ENCODE measurements at regions not wholly inside any gene's neighbourhood (a gene's known extent, or its start where the extent isn't known, plus 50 kb on each side); places are given as distances from the start of the nearest gene placed in this dataset.
A peak's percentile ranks its signal among the peaks of the same experiment; 100 is the strongest.
"Not testable (repeated sequence)": the region's sequence is repeated elsewhere in the genome, so short reads cannot be mapped to it uniquely, and the experiment has no call there.

- no peak for DNase-seq
Observed at GRCh38 chr14:106522990-106523389, 996.6 kb downstream of the TMEM121 start.

GRCh38 chr14:106528717-106529116 is 1002.3 kb downstream of the TMEM121 start:
- no peak for DNase-seq

DNA sequence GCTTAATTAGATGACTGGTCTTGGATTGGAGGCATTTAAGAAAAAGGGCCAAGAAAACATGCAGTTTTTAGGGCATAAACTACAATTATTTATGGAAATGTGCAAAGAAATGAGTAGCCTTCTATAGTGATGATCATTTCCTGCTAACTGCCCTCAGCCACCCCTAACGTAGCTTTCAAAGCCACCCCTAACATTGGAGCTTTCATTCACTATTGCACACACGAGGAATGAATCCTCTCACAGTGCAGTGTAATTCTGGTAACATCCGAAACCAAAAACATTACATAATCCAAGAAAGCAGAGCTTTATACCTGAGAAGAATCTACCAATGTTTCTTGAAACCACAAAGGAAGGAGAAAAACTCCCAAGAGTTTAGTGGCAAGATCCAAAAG is 1003.6 kb downstream of the TMEM121 start:
- DNase-seq, result no peak

GRCh38 chr14:106530423-106531107 is 1004.2 kb downstream of the TMEM121 start:
- peak; percentile 72 for DNase-seq

- not testable (repeated sequence) for DNase-seq
Observed at GRCh38 chr14:106537597-106537996, 1011.2 kb downstream of the TMEM121 start.

GRCh38 chr14:106538201-106538600 is 1011.8 kb downstream of the TMEM121 start:
- no peak for DNase-seq

GRCh38 chr14:106547735-106548434 is 1021.5 kb downstream of the TMEM121 start:
- no peak for DNase-seq

DNA sequence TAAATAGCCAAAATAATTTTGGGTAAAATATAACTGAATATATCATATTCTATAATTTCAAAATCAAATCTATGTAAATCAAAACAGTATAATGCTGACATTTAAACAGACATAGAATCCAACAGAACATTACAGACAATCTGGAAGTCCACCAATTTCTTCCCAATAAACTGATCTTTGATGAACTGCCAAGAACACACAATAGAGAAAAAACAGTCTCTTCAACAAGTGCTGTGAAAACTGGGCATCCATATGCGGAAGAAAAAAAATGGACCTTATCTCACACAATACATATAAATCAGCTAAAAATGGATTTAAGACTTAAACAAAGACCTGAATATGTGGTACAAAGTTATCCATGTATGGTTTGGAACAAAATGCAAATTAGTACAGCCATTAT is 1022.7 kb downstream of the TMEM121 start:
- no peak for DNase-seq

DNA sequence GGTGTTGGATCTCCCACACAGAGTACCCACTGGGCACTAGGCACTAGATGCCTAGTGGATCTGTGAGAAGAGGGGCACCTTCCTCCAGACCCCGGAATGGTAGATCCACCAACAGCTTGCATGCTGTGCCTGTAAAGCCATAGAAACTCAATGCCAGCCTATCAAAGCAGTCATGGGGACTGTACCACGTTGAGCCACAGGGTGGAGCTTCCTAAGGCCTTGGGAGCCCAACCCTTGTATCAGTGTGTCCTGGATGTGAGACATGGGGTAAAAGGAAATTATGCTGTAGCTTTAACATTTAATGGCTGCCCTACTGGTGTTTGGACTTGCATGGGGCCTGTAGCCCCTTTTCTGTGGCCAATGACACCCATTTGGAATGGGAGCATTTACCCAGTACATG is 1024.9 kb downstream of the TMEM121 start:
- no peak for DNase-seq

- not testable (repeated sequence) for DNase-seq
Observed at GRCh38 chr14:106556211-106556610, 1029.8 kb downstream of the TMEM121 start.

DNA sequence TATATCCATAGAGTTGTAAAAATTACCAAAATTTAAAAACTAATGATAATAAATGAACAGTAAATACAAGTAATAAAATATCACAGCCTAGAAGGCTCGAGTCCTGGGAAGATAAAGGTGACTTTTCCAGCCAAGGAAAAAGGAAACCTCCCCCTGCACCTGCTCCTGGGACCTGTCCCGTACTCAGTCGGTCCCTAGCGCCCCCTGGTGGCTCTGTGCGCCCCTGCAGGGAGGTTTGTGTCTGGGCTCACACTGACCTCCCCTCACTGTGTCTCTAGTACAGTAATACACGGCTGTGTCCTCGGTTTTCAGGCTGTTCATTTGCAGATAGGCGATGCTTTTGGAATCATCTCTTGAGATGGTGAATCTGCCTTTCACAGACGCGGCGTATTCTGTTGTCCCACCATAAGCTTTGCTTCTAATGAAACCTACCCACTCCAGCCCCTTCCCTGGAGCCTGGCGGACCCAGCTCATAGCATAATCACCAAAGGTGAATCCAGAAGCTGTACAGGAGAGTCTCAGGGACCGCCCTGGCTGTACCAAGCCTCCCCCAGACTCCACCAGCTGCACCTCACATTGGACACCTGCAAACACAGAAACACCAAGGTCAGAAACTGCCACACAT is 1030.4 kb downstream of the TMEM121 start:
- peak; percentile 96 for DNase-seq

- no peak for DNase-seq
Observed at GRCh38 chr14:106562451-106562850, 1036.1 kb downstream of the TMEM121 start.

DNA sequence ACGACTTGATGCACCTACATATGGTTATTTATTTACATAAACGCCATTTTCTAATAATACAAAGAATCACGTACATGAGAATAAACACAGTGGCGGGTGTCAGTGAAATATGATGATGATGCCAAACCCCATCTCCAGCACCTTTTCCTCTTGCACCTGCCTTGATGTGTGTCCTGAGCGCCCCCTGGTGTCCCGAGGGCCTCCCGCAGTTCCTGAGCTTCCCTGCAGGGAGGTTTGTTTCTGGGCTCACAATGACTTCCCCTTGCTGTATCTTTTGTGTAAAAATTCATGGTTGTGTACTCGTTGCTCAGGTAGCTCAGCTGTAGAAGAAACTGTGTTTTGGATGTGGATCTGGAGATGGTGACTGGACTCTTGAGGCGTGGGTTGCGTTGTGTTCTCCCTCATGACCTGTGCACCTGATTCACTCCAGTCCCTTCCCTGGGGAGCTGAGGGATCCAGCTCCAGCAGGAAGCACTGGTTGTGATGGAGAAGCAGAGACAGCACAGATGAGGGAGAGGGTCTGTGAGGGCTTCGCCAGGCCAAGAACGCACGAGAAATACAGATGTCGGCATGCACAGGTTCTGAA is 1037.8 kb downstream of the TMEM121 start:
- DNase-seq, result peak; percentile 79

GRCh38 chr14:106578481-106578880 is 1052.1 kb downstream of the TMEM121 start:
- DNase-seq, result no peak

- DNase-seq, result no peak
Observed at GRCh38 chr14:106579084-106579483, 1052.7 kb downstream of the TMEM121 start.

- DNase-seq, result no peak
Observed at GRCh38 chr14:106585692-106586091, 1059.3 kb downstream of the TMEM121 start.

GRCh38 chr14:106586098-106586704 is 1059.8 kb downstream of the TMEM121 start:
- DNase-seq, result peak; percentile 90

DNA sequence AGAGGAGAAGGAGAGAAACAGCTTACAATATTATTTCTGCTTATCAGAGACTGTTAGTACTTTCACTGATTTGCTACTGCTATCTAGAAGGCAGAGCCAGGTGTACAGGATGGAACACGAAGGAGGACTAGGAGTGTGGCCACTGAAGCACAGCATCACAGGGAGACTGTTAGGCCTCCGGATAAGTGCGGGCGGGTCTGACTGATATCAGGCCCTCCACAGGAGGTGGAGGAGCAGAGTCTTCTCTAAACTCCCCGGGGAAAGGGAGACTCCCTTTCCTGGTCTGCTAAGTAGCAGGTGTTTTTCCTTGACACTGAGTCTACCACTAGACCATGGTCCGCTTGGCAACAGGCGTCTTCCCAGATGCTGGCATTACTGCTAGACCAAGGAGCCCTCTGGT is 1065.2 kb downstream of the TMEM121 start:
- DNase-seq, result not testable (repeated sequence)

DNA sequence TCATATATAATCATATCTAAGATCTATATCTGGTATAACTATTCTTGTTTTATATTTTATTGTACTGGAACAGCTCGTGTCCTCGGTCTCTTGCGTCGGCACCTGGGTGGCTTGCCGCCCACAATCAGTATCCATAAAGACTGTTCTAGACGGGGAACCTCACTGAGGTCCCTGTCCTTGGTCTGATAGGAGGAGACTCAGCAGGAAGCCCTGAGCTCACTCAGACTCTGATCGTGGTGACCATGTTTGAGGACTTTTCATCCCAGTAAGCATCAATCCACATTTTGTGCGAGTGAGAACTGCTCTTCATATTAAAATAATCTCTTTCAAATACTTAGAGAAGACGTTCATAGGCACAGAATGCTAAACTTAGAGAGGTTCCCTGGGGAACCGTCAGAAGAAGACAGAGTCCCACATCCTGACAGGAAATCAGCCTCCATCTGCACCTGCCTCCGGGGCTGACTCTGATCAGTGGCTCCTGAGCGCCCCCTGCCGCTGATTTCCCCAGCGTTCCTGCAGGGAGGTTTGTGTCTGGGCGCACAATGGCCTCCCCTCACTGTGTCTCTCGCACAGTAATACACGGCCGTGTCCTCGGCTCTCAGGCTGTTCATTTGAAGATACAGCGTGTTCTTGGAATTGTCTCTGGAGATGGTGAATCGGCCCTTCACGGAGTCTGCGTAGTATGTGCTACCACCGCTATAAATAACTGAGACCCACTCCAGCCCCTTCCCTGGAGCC is 1065.9 kb downstream of the TMEM121 start:
- peak; percentile 96 for DNase-seq

DNA sequence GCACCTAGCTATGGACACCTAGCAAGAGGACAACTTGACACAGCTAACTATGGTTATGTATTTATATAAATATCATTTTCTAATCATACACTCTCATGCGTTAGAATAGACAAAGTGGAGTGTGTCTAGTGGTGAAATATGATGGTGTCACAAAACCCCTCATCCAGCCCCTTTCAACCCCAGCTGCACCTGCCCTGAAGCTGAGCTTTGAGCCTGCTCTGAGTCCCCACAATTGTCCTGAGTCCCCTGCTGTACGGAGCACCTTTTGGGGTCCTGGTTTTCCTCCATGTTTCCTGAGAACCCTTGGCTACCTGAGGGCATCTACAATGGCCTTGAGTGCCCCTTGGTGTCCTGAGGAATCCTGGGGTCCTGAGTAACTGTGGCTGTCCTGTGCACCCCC is 1072.8 kb downstream of the TMEM121 start:
- no peak for DNase-seq

- peak; percentile 93 for DNase-seq
Observed at GRCh38 chr14:106605548-106606448, 1079.4 kb downstream of the TMEM121 start.

Data from activated CD8-positive, alpha-beta memory T cell treated with anti-CD3 and anti-CD28 coated beads, Interleukin-2, amount 50 U/mL, for 48 hours (primary cell).